HG03565 (cell line): ENCODE measurements at regions not wholly inside any gene's neighbourhood (a gene's known extent, or its start where the extent isn't known, plus 50 kb on each side); places are given as distances from the start of the nearest gene placed in this dataset.
"Not testable (repeated sequence)": the region's sequence is repeated elsewhere in the genome, so short reads cannot be mapped to it uniquely, and the experiment has no call there.

ENCODE experiments used
- ATAC-seq: cut with Tn5 transposase; IDR thresholded peaks from one replicate; pipeline ENCODE4 v1.9.1; 2021; ENCODE audit warnings: mild to moderate bottlenecking, moderate library complexity; ENCODE audit not compliant: unreplicated experiment

- no peak for ATAC-seq
These were observed 352.4 kb downstream of the GALC start for GRCh38 chr14:87640553-87640952.

- no peak for ATAC-seq
These were observed 354.8 kb downstream of the GALC start for GRCh38 chr14:87638196-87638595.

- no peak for ATAC-seq
These were observed 357.5 kb downstream of the GALC start for GRCh38 chr14:87635442-87635841.

GRCh38 chr14:87632796-87633195 is 360.2 kb downstream of the GALC start:
- ATAC-seq = no peak

GRCh38 chr14:87630846-87631245 is 362.1 kb downstream of the GALC start:
- ATAC-seq = no peak

- no peak for ATAC-seq
These were observed 363.2 kb downstream of the GALC start for GRCh38 chr14:87629788-87630187.

GRCh38 chr14:87628780-87629179 is 364.2 kb downstream of the GALC start:
- no peak for ATAC-seq

- no peak for ATAC-seq
These were observed 364.9 kb downstream of the GALC start for GRCh38 chr14:87628129-87628528.

- no peak for ATAC-seq
These were observed 366.7 kb downstream of the GALC start for GRCh38 chr14:87626266-87626665.

- no peak for ATAC-seq
These were observed 369.4 kb downstream of the GALC start for GRCh38 chr14:87623616-87624015.

GRCh38 chr14:87617079-87617478 is 375.9 kb downstream of the GALC start:
- no peak for ATAC-seq

- ATAC-seq = peak; percentile 88
These were observed 376.9 kb downstream of the GALC start for GRCh38 chr14:87615822-87616679.

- no peak for ATAC-seq
These were observed 377.9 kb downstream of the GALC start for GRCh38 chr14:87615047-87615446.

- no peak for ATAC-seq
These were observed 379.1 kb downstream of the GALC start for GRCh38 chr14:87613881-87614280.

- ATAC-seq = not testable (repeated sequence)
These were observed 385.9 kb downstream of the GALC start for GRCh38 chr14:87607056-87607455.

- ATAC-seq = no peak
These were observed 391.9 kb downstream of the GALC start for GRCh38 chr14:87601036-87601435.

- ATAC-seq = no peak
These were observed 392.7 kb downstream of the GALC start for GRCh38 chr14:87600240-87600639.

- ATAC-seq = no peak
These were observed 411.7 kb downstream of the GALC start for GRCh38 chr14:87581298-87581697.

GRCh38 chr14:87579036-87579435 is 413.9 kb downstream of the GALC start:
- no peak for ATAC-seq

- no peak for ATAC-seq
These were observed 417.6 kb downstream of the GALC start for GRCh38 chr14:87575378-87575777.

- ATAC-seq = no peak
These were observed 419.4 kb downstream of the GALC start for GRCh38 chr14:87573591-87573990.

GRCh38 chr14:87567618-87568295 is 425.2 kb downstream of the GALC start:
- ATAC-seq = no peak
